ENCODE measurements at regions not wholly inside any gene's neighbourhood (a gene's known extent, or its start where the extent isn't known, plus 50 kb on each side); places are given as distances from the start of the nearest gene placed in this dataset.

- no peaks in the 10 kb centered on the region for H3K4me1 ChIP-seq (ENCODE audit: low read depth)
- H3K4me3 ChIP-seq, result no peak overlapping the region
- intact Hi-C loops (cut with DNase I, micrococcal nuclease), result no loop called here
- H3K36me3 ChIP-seq (ENCODE audit: low read depth), result no peaks in the 10 kb centered on the region
- no peaks in the 10 kb centered on the region for H3K9me3 ChIP-seq
- no peak for DNase-seq
- no peak for ATAC-seq
- TF ChIP-seq CTCF (IDR thresholded peaks at IDR 0.05), result no peak
These were observed 92.0 kb upstream of the SRD5A3 start for GRCh38 chr4:55253948-55254593.

- Histone ChIP-seq H3K36me3 (ENCODE audit: low read depth) (no peaks in the 10 kb centered on the region), H3K4me1 (ENCODE audit: low read depth) (no peaks in the 10 kb centered on the region), H3K4me3 (no peak overlapping the region), H3K9me3 (no peaks in the 10 kb centered on the region)
- ATAC-seq (no peak), DNase-seq (no peak)
- TF ChIP-seq CTCF (IDR thresholded peaks at IDR 0.05), result no peak
- intact Hi-C loops (cut with DNase I, micrococcal nuclease), result no loop called here
These were observed 90.9 kb upstream of the SRD5A3 start for GRCh38 chr4:55255179-55255578.

- Histone ChIP-seq H3K36me3 (ENCODE audit: low read depth) (no peaks in the 10 kb centered on the region), H3K4me3 (no peak overlapping the region), H3K4me1 (ENCODE audit: low read depth) (no peaks in the 10 kb centered on the region), H3K9me3 (no peaks in the 10 kb centered on the region)
- no peak for TF ChIP-seq CTCF (IDR thresholded peaks at IDR 0.05)
- intact Hi-C loops (cut with DNase I, micrococcal nuclease), result no loop called here
- DNase-seq (no peak), ATAC-seq (no peak)
These were observed 89.3 kb upstream of the SRD5A3 start for GRCh38 chr4:55256787-55257186.

- intact Hi-C loops (cut with DNase I, micrococcal nuclease), result no loop called here
- DNase-seq, result no peak
- no peaks in the 10 kb centered on the region for H3K4me1 ChIP-seq (ENCODE audit: low read depth)
- ATAC-seq, result no peak
- H3K9me3 ChIP-seq, result no peaks in the 10 kb centered on the region
- no peak overlapping the region for H3K4me3 ChIP-seq
- no peak for TF ChIP-seq CTCF (IDR thresholded peaks at IDR 0.05)
- H3K36me3 ChIP-seq (ENCODE audit: low read depth), result no peaks in the 10 kb centered on the region
These were observed 87.7 kb upstream of the SRD5A3 start for GRCh38 chr4:55258152-55258865.

- no peak for ATAC-seq
These were observed 86.7 kb upstream of the SRD5A3 start for GRCh38 chr4:55259294-55259693.

More at GRCh38 chr4:55259294-55259693, 86.7 kb upstream of the SRD5A3 start:
- TF ChIP-seq CTCF (IDR thresholded peaks at IDR 0.05), result no peak
- no peaks in the 10 kb centered on the region for H3K36me3 ChIP-seq (ENCODE audit: low read depth)
- H3K4me1 ChIP-seq (ENCODE audit: low read depth), result no peaks in the 10 kb centered on the region
- DNase-seq, result no peak
- H3K4me3 ChIP-seq, result no peak overlapping the region
- intact Hi-C loops (cut with DNase I, micrococcal nuclease), result no loop called here
- no peaks in the 10 kb centered on the region for H3K9me3 ChIP-seq
